Panc1 (cell line): ENCODE measurements at regions not wholly inside any gene's neighbourhood (a gene's known extent, or its start where the extent isn't known, plus 50 kb on each side); places are given as distances from the start of the nearest gene placed in this dataset.

ENCODE experiments used
- POLR2AphosphoS5 ChIP-seq: IDR thresholded peaks from 2 replicates; pipeline ENCODE4 v1.6.1; 2012; ENCODE audit warnings: mild to moderate bottlenecking, low read depth, low read length, moderate library complexity
- SIN3A ChIP-seq: IDR thresholded peaks from 2 replicates; pipeline ENCODE4 v1.6.1; 2012; ENCODE audit warnings: low read depth, mild to moderate bottlenecking, low read length, moderate library complexity, borderline replicate concordance; ENCODE audit not compliant: insufficient read depth
- TF ChIP-seq, protein P1 (sequence below): fragments of 450-650 bp; IDR thresholded peaks from 2 replicates; pipeline ENCODE4 v1.5.1; 2017; ENCODE audit warnings: mild to moderate bottlenecking
- TF ChIP-seq, protein P2 (sequence below), 2 experiments: IDR thresholded peaks; 2 replicates each; pipeline ENCODE4 v1.6.1; 2011 to 2012; ENCODE audit warnings: low read depth in 2 of 2, control low read depth in 1 of 2, low read length in 1 of 2, mild to moderate bottlenecking in 1 of 2, moderate library complexity in 1 of 2; ENCODE audit not compliant: insufficient read depth in 1 of 2

DNA sequence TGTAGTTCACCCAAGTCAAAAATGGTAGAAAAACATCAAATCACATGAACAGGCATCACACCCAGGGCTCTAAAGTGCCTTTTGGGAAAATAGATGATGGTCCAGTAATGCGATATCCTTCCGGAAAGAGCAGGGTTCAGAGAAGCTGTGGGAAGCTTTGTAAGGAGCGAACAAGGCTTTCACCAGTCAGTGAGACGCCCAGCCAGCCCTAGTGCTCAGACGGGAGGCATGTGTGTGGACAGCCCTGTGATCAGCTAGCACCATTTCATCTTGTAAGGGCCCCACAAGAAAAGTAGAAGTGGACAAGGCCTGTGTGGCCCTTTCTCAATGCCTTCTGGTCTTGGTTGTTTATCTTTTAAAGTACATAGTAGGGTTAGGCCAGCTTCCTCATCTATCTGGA lies 76.1 kb downstream of the SMIM21 start:
- TF ChIP-seq, protein P1, sequence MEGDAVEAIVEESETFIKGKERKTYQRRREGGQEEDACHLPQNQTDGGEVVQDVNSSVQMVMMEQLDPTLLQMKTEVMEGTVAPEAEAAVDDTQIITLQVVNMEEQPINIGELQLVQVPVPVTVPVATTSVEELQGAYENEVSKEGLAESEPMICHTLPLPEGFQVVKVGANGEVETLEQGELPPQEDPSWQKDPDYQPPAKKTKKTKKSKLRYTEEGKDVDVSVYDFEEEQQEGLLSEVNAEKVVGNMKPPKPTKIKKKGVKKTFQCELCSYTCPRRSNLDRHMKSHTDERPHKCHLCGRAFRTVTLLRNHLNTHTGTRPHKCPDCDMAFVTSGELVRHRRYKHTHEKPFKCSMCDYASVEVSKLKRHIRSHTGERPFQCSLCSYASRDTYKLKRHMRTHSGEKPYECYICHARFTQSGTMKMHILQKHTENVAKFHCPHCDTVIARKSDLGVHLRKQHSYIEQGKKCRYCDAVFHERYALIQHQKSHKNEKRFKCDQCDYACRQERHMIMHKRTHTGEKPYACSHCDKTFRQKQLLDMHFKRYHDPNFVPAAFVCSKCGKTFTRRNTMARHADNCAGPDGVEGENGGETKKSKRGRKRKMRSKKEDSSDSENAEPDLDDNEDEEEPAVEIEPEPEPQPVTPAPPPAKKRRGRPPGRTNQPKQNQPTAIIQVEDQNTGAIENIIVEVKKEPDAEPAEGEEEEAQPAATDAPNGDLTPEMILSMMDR: no peak
- TF ChIP-seq POLR2AphosphoS5 (no peak), SIN3A (no peak)
- TF ChIP-seq, protein P2, sequence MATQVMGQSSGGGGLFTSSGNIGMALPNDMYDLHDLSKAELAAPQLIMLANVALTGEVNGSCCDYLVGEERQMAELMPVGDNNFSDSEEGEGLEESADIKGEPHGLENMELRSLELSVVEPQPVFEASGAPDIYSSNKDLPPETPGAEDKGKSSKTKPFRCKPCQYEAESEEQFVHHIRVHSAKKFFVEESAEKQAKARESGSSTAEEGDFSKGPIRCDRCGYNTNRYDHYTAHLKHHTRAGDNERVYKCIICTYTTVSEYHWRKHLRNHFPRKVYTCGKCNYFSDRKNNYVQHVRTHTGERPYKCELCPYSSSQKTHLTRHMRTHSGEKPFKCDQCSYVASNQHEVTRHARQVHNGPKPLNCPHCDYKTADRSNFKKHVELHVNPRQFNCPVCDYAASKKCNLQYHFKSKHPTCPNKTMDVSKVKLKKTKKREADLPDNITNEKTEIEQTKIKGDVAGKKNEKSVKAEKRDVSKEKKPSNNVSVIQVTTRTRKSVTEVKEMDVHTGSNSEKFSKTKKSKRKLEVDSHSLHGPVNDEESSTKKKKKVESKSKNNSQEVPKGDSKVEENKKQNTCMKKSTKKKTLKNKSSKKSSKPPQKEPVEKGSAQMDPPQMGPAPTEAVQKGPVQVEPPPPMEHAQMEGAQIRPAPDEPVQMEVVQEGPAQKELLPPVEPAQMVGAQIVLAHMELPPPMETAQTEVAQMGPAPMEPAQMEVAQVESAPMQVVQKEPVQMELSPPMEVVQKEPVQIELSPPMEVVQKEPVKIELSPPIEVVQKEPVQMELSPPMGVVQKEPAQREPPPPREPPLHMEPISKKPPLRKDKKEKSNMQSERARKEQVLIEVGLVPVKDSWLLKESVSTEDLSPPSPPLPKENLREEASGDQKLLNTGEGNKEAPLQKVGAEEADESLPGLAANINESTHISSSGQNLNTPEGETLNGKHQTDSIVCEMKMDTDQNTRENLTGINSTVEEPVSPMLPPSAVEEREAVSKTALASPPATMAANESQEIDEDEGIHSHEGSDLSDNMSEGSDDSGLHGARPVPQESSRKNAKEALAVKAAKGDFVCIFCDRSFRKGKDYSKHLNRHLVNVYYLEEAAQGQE (IDR thresholded peaks at IDR 0.05; ENCODE audit: insufficient read depth in 1 of 2, low read depth in 2 of 2, low read length in 1 of 2): no peak
